Transverse colon (tissue), 4 donors: ENCODE measurements at regions not wholly inside any gene's neighbourhood (a gene's known extent, or its start where the extent isn't known, plus 50 kb on each side); places are given as distances from the start of the nearest gene placed in this dataset.

ENCODE experiments used
- CTCF ChIP-seq, 5 experiments: fragments of 200-600 bp in 3 of 5; fragments of 450-650 bp in 2 of 5; sonication (generic) in 3 of 5; IDR thresholded peaks; 1 replicate in 2 of 5; 2 replicates in 3 of 5; pipeline ENCODE4 v1.5.1; 2016 to 2017; ENCODE audit warnings: antibody characterized with exemption in 5 of 5, inconsistent platforms in 3 of 5, mild to moderate bottlenecking in 2 of 5, moderate library complexity in 1 of 5
- POLR2A ChIP-seq: fragments of 450-650 bp; IDR thresholded peaks from one replicate; pipeline ENCODE4 v1.6.1; 2016; ENCODE audit warnings: antibody characterized with exemption, mild to moderate bottlenecking, moderate library complexity
- POLR2AphosphoS5 ChIP-seq, 3 donors: sonication (generic); formaldehyde crosslinking; IDR thresholded peaks; one replicate each; pipeline ENCODE4 v1.6.1; 2016; ENCODE audit warnings: antibody characterized with exemption in 3 of 3

GRCh38 chr12:131283191-131283861, 329.6 kb downstream of the ADGRD1 start:
- TF ChIP-seq CTCF (IDR thresholded peaks at IDR 0.05): no peak
- no peak for TF ChIP-seq POLR2AphosphoS5 (IDR thresholded peaks at IDR 0.05)
- no peak for TF ChIP-seq POLR2A
